ENCODE measurements at regions not wholly inside any gene's neighbourhood (a gene's known extent, or its start where the extent isn't known, plus 50 kb on each side); places are given as distances from the start of the nearest gene placed in this dataset.

GRCh38 chr20:50301165-50301564 lies 110.5 kb downstream of the CEBPB start:
- CTCF ChIA-PET, result no interaction called here

GRCh38 chr20:50301712-50302111 lies 111.1 kb downstream of the CEBPB start:
- H3K27me3 ChIP-seq (ENCODE audit: insufficient read depth, low read depth), result no peaks in the 10 kb centered on the region
- H3K9me3 ChIP-seq (ENCODE audit: insufficient read depth, low read depth), result no peaks in the 10 kb centered on the region
- no peaks in the 10 kb centered on the region for H3K36me3 ChIP-seq (ENCODE audit: low read depth)
- POLR2A ChIA-PET (ENCODE audit: unreplicated experiment), result no interaction called here
- CTCF ChIA-PET, result no interaction called here
- no peaks in the 10 kb centered on the region for H4K20me1 ChIP-seq (ENCODE audit: insufficient read depth)
- H3K4me2 ChIP-seq, result no peak overlapping the region
- H3F3A ChIP-seq (ENCODE audit: insufficient read depth, low read depth), result peaks cover 56% of the 10 kb centered on the region; the same call in 1 of the 2 replicates
- no peak overlapping the region for H2AFZ ChIP-seq
- no peaks in the 10 kb centered on the region for H3K79me2 ChIP-seq (ENCODE audit: low read depth)
- no peak for DNase-seq
- H3K27ac ChIP-seq, result no peak overlapping the region
- H3K4me1 ChIP-seq (replicated peaks; ENCODE audit: insufficient read depth), result peaks cover 55% of the 10 kb centered on the region
- no TSS peak for BruUV-seq (replicated peaks)
- H3K9me2 ChIP-seq (ENCODE audit: insufficient read depth), result no peaks in the 10 kb centered on the region
- no peak overlapping the region for H3K4me3 ChIP-seq
- TF ChIP-seq EZH2 (IDR thresholded peaks at IDR 0.05; ENCODE audit: low read depth), result no peak
- no peak for TF ChIP-seq CTCF (conservative IDR thresholded peaks at IDR 0.05)
- intact Hi-C loops (cut with micrococcal nuclease; ENCODE audit: unreplicated experiment), result no loop called here

More at GRCh38 chr20:50301165-50301564, 110.5 kb downstream of the CEBPB start:
- Histone ChIP-seq H3K27me3 (ENCODE audit: insufficient read depth, low read depth) (no peaks in the 10 kb centered on the region), H3K9me3 (ENCODE audit: insufficient read depth, low read depth) (no peaks in the 10 kb centered on the region), H3K27ac (no peak overlapping the region), H2AFZ (no peak overlapping the region), H3K4me1 (replicated peaks; ENCODE audit: insufficient read depth) (peaks cover 50% of the 10 kb centered on the region), H3K4me3 (no peak overlapping the region), H3K9me2 (ENCODE audit: insufficient read depth) (no peaks in the 10 kb centered on the region), H4K20me1 (ENCODE audit: insufficient read depth) (no peaks in the 10 kb centered on the region), H3K79me2 (ENCODE audit: low read depth) (no peaks in the 10 kb centered on the region), H3K4me2 (no peak overlapping the region), H3K36me3 (ENCODE audit: low read depth) (no peaks in the 10 kb centered on the region), H3F3A (ENCODE audit: insufficient read depth, low read depth) (peaks cover 51% of the 10 kb centered on the region; the same call in 1 of the 2 replicates)
- BruUV-seq (replicated peaks), result no TSS peak
- TF ChIP-seq CTCF (conservative IDR thresholded peaks at IDR 0.05) (no peak), EZH2 (IDR thresholded peaks at IDR 0.05; ENCODE audit: low read depth) (no peak)
- POLR2A ChIA-PET (ENCODE audit: unreplicated experiment), result no interaction called here
- intact Hi-C loops (cut with micrococcal nuclease; ENCODE audit: unreplicated experiment), result no loop called here
- no peak for DNase-seq

- BruUV-seq (replicated peaks), result no TSS peak
- no peak overlapping the region for H2AFZ ChIP-seq
- ChIA-PET POLR2A (ENCODE audit: unreplicated experiment) (no interaction called here), CTCF (interaction anchor here (0.7 kb wide), 1 partner anchor 86 kb away, joined by 6 read pairs; no protein-coding TSS in a partner anchor)
- H3K4me2 ChIP-seq, result 0 out of 2 replicates have a peak overlapping the region, but pooled peaks have one; percentile 12
- peaks cover 54% of the 10 kb centered on the region; the same call in 1 of the 2 replicates for H3F3A ChIP-seq (ENCODE audit: insufficient read depth, low read depth)
- TF ChIP-seq EZH2 (IDR thresholded peaks at IDR 0.05; ENCODE audit: low read depth) (no peak), CTCF (conservative IDR thresholded peaks at IDR 0.05) (no peak)
- no peak overlapping the region for H3K4me3 ChIP-seq
- H4K20me1 ChIP-seq (ENCODE audit: insufficient read depth), result no peaks in the 10 kb centered on the region
- H3K27ac ChIP-seq, result no peak overlapping the region
- H3K9me2 ChIP-seq (ENCODE audit: insufficient read depth), result no peaks in the 10 kb centered on the region
- no peaks in the 10 kb centered on the region for H3K9me3 ChIP-seq (ENCODE audit: insufficient read depth, low read depth)
- no peaks in the 10 kb centered on the region for H3K79me2 ChIP-seq (ENCODE audit: low read depth)
- H3K27me3 ChIP-seq (ENCODE audit: insufficient read depth, low read depth), result no peaks in the 10 kb centered on the region
- H3K4me1 ChIP-seq (replicated peaks; ENCODE audit: insufficient read depth), result peaks cover 59% of the 10 kb centered on the region
- no peak for DNase-seq
- no peaks in the 10 kb centered on the region for H3K36me3 ChIP-seq (ENCODE audit: low read depth)
- intact Hi-C loops (cut with micrococcal nuclease; ENCODE audit: unreplicated experiment), result no loop called here
These were observed 111.9 kb downstream of the CEBPB start for GRCh38 chr20:50302341-50303057.

Data from PC-9 (cell line).